ENCODE measurements at regions not wholly inside any gene's neighbourhood (a gene's known extent, or its start where the extent isn't known, plus 50 kb on each side); places are given as distances from the start of the nearest gene placed in this dataset.

DNA sequence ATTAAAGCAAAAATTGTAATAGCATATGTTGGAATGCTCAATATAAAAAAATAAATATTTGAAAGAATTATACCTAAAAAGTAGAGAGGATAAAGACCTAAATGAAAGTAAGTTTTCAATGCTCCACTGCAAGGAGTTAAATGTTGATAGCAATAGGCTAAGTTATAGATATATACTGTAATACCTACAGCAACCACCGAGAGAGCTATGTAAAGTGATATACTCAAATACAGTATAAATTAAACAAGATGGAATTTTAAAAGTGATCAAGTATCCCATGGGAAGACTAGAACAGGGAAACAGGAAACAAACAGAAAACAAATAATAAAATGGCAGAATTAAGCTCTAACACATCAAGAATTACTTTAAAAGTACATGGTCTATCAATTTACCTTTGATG, 73.9 kb downstream of the CASP3 start:
- DNase-seq: no peak

DNA sequence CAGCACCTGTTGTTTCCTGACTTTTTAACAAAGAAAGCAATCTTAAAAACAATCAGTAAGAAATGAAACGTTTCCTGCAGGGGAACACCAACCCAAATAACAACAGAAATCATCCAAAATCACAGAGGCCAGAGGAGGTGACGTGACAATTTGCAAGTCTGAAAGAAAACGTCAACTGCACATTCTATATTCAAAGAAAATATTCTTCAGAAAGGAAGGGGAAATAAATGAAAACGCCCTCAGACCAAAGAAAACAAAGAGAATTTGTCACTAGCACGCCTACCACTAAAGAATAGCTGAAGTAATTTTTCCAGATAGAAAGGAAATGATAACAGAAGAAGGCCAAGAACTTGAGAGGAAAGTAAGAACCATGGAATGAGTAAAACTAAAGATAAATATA, 74.4 kb downstream of the CASP3 start:
- no peak for DNase-seq

DNA sequence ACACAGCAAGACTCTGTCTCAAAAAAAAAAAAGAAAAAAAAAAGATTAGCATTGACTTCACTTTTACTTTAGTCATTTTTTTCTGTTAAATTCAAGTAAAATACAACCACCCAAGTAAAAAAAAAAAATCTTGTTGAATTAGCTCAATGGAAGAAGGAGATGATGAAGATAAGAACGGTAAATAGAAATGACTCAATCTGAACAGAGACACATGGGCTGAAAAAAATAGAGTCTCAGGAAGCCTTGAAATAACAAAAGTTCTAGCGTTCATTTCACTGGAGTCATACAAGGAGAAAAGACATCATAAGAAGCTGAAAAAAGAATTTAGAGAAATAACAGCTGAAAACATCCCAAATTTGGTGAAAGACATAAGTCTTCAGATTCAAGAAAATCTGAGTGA, 75.5 kb downstream of the CASP3 start:
- DNase-seq: no peak

DNA sequence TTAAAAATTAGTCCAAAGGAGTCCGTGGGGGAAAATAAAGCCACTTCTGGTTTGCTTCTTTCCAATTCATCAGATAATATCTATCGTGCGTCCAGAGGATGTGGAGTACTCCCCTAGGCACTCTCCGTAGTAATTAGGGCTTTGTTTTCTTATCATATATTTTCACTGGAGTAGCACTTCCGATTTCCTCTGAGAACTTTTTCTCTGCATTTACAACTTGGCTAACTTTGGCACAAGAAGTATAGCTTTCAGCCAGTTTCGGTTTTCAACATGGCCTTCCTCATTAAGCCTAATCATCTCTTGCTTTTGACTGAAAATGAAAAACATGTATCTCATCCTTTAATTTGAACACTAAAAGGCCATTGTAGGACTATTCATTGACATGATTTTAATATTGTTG, 80.5 kb downstream of the CASP3 start:
- DNase-seq: no peak

DNA sequence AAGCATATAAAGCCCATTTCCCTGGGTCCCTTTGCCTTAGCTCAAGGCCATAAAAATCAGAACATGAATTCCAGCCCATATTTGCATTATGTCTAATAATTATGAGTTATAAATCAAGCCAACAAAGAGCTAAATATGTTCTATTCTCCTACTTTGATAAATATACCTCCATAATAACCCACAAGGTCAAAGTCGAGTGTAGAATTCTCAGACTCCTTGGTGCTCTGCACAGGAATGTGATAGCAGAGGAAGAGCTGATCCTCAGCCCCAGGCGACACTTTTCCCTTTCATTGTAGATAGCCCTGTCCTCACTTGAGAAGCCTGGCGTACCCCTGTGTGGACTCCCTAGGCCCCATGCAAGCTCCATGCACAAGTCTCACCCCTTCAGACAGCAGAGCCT, 85.6 kb downstream of the CASP3 start:
- DNase-seq: no peak

DNA sequence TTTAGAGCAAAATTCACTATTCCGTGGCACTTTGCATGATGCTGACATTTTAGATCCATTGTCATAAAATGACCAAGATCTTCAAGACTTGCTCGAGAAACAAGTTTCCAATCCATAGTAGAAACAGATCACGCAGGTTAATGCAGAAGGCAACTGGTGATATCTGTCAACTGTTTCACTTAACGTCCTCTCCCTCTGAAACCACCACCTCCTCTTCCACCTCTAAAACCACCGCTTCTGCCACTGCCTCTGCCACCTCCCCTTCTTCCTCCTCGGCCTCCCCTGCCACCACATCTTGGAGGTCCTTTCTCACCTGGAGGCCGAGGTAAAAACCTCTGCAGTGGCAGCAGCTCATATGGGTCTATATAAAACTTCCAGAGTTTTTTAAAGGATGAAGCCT, 84.6 kb upstream of the IRF2 start:
- DNase-seq: no peak

DNA sequence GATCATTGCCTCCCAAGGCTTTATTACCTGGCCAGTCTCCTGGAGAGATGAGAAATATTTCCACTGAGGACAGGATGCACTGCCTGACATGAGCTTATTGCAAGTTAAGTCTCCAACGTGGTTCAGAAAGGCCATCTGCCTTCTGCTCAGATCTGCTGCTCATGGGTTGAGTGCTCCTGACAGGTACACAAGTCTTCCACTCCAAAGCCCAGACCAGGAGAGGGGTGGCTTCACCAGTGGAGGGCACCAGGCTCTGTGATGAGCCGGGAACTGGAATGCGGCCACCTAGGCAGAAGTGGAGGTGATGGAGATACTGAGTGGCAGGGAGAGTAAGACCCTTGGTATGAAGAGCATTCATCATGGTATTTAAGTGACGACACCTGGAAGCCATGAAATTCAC, 79.5 kb upstream of the IRF2 start:
- no peak for DNase-seq

DNA sequence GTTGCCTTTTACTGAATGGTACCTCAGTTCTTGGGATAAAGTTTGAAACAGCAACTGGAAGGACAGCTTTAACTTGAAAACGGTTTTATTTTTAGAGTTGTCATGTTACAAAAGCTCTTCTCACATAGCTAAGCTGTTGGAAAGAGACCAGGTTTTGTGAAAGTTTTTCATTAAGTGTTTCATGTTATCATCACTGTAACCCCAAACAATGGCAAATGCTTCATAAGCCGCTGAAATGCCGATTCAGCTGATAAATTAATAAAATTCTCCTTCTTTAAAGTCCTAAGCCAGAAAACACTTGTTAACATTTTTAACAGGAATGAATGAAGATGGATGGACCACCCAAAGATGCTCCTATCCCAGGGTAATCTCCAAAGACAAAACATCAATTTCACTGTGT, 76.1 kb upstream of the IRF2 start:
- no peak for DNase-seq

DNA sequence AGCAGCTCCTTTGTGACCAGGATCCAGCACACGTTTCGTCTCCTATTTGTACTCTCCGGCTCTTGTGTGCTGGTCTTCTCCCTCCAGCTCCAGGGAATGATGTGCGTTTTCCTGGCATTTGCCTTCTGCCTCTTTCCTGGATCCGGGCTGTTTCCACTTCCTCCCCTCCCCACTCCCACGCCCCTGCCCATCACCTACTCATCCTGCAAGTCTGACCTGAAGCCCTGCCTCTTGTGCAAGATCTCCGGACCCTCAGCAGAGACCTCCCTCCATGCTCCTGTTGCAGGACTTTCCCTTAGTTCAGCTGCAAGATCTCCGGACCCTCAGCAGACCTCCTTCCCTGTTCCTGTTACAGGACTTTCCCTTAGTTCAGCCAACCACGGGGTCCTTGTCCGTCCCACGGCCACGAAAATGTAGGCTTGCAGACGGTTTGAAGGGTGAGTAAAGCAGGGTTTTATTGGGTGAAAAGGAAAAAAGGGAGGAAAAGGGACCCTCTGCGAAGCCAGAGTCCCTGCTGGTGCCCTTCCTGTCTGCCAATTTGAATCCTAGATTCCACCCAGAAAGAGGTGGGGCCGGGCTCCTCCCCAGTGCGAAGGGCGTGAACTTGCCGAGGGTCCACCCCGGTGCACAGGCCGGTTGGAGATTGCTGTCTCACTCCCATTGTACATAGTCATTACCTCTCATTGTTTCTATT, 74.4 kb upstream of the IRF2 start:
- DNase-seq: no peak

DNA sequence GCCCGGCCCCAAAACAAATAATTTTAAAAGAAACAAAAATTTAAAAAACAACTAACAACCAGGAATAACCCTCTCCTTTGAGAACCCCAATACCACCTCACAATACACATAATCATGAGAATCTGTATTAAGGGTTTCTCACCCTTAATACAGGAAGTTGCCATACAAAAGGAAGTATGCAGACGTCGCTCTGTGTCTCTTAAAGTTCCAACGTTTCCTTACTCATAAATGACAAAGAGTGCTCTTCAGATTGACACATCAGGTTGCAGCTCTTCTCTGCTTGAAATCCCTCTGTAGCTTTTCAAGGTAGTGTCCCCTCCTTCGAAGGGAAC, 73.9 kb upstream of the IRF2 start:
- DNase-seq: no peak

DNA sequence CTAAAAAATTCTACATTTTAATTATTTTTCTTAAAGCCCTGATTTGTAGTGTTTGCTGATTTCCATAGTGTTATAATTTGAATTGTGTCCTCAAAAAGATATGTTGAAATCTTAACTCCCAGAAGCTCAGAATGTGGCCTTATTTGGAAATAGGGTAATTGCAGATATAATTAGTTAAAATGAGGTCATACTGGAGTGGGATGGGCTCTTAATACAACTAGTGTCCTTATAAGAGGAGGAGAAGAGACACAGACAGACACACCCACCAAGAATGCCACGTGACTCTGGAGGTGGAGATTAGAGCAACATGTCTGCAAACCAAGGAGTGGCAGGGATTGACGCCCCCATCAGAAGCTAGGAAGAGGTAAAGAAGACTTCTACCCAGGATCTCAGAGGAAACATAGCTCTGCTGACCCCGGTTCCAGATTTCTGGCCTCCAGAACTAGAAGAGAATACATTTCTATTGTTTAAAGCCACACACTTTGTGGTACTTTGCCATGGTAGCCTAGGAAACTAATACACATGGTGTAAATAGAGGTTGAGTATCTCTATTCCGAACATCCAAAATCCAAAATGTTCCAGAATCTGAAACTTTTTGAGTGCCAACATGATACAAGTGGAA, 70.5 kb upstream of the IRF2 start:
- no peak for DNase-seq

DNA sequence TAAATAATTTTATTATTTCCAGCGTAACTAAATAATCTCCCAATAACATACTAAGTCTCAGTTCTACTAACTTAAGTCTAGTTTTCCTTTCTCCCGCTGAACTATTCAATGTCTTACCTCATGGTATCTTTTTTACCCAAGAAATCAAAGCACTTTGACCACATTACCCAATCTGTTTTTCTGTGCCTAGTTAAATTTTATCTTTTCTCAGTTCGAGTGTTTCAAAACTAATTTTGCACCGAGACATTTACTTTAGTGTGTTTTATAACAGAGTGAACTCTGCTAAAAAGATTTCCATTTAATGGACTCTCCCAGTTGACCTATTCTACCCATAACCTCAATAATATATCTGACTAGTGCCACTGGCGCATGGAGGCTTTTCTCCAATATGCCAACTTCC, 67.6 kb upstream of the IRF2 start:
- DNase-seq: no peak

DNA sequence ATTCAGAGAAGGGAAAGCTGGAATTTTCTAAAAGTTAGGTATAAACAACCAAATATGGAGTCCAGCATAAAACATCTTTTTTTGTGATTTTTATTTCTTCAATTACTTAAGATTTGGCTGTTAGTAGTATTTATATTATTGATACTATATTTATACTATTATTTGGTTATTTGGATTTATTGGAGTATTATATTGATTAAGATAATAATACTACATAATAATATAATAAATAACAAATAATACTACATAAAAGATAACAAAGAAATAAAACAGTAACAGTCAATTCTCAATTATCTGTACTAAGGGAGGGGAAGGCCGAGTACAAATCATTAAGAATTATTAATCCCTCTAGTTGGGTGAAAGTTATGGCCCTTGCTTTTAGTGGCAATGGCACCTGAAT, 66.0 kb upstream of the IRF2 start:
- DNase-seq: no peak

DNA sequence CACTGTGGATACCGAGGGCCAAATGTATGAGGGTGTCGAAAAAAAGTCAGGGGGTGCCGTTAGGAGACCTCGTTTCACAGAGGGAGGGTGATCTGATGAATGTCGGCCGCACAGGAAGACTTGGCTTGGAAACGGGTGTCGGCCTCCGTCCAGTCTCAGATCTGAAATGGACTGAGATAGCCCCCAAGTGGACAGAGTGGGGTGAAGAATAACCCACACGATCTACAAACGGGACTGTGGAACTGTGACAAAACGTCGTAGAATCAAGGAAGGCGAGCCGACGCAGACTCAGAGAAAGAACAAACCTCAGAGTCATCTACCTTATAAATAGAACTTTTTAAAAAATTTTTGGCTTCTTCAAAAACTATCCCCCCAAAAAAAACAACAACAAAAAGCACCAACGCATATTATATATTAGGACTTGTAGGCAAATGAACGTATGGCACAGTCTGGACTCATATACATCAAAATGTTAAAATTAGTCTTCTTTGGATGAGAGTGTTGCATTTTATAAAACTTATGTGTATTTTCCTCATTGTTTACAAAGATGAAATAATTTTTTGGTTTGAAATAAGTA, 63.8 kb upstream of the IRF2 start:
- no peak for DNase-seq

DNA sequence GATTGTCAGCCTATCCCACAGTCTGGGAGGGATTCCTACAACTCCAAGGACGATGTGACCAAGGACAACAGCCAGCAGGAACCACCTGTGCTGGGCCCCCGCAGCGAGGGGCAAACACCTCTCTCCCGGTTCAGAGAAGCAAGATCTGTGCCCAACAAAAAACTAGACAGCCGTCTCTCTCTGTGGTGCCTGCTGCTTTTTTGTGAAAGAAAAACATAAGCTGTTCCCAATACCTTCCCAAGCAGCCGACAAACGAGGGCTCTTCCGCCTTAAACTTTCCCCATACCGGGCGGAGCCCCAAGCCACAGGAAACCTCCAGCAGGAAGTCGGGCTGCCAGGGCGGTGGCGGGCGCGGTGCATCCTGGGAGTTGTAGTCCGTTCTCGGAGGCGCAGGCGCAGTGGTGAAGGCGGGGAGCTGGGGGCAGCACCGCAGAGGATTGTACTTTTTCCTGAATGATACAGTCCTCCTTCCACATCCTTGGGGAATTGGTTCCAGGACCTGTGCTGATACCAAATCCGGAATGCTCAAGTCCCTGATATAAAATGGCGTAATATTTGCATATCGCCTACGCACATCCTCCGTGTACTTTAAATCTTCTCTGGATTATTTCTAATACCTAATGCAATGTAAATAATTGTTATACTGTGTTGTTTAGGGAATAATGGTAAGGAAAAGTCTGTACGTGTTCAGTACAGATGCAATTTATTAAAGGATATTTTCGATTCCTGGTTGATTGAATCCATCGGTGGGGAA, 63.1 kb upstream of the IRF2 start:
- DNase-seq: peak; percentile 9

DNA sequence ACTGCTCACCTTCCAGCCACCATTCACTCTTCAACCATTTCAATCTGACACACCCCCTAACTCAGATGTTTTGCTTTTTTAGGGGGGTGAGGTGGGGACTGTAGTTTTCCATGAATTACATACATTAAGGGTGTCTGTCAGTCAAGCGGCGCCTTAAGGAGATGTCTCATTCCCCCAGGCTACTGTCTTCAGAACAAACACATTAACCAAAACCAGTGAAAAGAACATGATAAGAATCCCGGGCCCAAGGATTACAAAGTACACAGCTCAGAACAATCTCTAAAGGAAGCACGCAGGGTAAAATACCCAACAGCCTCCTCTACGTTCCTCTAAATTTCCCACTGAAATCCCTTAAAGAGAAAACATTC, 62.5 kb upstream of the IRF2 start:
- DNase-seq: no peak

DNA sequence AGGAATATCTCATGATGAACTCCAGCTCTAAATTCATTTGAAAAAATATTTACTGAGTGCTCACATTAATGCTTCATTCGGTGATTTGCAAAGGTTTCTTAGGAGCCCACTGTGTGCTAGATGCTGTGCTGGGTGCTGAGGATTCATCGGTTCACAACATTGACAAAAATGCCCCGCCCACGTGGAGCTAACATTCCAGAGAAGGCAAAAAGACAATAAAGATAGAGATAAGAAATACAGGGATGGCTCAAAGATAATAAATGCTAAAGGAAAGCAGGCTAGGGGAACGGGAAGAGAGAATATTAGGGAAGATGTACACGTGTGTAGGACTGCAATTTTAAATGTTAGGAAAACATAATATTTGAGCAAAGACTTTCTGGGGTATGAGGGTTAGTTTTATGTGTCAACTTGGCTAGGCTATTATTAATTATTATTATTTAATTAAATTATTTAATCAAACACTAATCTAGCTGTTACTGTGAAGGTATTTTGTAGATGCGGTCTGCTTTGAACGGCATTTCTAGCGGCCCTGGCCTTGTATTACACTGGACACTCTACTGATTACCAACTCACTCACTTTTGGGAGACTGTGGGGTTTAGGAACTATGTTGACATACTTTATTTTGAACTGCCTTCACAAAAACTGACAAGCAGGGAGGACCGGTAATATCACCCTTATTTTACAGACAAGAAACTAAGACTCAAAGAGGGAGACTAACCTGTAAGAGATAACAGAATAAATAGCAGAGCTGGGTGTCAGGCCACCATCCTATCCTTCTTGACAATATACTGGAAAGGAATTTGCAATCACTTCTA, 61.9 kb upstream of the IRF2 start:
- DNase-seq: no peak

DNA sequence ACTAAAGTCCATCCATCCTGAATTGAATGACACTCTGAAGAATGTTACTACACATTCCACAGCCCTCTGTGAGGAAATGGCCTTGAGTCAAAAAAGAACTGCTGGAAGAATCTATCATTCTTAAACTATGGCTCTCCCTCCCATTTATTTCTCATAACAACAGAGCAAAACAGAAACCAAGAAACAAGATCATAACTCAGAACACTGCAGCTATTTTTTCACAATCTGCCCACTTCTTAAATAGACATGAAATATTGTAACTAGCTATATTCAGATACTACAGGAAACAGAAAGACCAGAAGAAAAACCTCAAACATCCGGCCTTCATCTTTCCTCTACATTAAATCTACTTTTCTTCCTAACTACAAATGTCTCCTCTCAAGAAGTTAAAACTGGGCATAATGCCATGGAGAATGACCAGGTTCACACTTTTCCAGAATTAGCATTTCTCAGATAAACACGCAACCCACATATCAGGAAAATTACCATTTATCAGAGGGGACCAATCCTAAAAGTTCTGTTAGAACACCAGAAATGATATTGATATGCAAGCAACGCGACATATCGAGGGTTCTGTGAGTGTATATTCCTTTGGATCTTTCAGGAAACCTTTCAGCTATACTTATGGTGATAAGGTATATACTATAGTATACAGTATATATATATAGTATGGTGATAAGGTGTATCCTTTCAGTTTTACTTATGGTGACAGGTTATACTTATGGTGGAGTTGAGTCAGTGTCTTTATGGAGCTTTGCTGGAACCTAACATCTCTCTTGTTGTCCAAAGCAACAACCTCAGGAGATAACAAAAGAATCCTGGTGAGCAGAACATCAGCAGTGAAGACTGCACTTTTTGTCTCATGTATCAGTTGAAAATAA, 60.4 kb upstream of the IRF2 start:
- no peak for DNase-seq

DNA sequence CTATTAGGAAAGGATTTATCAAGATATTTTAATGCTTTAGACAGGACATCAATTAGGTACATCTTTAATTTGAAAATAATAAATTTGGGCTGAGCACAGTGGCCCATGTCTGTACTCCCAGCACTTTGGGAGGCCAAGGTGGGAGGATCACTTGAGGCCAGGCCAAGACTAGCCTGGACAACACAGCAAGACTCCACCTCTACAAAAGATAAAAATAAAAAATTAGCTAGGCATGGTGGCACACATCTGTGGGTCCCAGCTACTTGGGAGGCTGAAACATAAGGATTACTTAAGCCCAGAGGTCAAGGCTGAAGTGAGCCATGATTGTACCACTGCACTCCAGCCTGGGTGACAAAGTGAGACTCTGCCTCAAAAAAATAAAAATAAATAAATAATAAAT, 59.6 kb upstream of the IRF2 start:
- DNase-seq: no peak

DNA sequence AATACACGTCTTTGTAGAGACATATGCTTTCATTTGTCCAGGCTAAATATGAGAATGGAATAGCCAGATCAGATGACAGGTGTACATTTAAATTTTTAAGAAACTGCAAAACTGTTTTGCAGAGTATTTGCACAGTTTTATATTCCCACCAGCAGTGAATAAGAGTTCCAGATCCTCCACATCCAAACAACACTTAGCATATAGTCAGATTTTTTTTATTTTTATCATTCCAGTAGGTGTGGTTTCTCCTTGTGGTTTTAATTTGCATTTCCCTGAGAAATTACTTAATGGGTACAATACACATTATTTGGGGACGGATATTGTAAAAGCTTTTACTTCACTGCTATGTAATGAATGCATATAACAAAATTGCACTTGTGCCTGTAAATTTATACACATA, 56.7 kb upstream of the IRF2 start:
- no peak for DNase-seq

DNA sequence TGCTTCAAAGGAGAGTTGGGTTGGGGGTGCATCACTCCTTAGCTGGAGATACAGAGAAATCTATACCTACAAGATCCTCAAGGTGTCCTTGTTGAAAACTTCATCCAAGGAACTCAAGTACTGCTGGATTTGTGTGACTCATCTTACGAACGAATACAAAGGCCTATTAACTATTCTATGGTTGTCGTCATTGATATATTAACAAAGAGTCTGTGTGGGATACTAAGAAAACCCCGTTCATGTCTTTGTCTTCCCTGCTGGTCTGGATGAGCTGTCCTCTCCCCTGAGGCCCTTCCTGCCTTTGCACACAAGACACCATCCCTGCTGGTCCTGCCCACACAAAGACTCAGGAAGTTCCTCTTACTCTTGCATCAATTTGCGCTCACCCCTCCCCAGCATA, 54.9 kb upstream of the IRF2 start:
- DNase-seq: no peak

DNA sequence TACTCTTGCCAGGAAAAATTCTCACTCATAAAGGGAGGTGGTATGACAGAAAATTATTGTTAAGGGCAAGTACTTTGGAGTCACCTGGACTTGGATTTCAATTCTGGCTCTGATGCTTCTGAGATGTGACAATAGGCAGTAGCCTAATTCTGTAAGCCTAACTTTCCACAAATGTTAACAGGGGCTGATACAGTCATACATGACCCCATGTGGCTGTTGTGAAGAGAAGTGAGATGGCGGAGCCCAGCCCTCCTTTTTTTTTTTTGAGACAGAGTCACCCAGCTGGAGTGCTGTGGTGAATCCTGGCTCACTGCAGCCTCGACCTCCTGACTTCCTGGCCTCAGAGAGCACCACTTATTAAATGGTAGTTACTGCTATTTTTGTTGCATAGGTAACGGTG, 54.4 kb upstream of the IRF2 start:
- no peak for DNase-seq
